GM10266 (cell line): ENCODE measurements at regions not wholly inside any gene's neighbourhood (a gene's known extent, or its start where the extent isn't known, plus 50 kb on each side); places are given as distances from the start of the nearest gene placed in this dataset.

Experiments used
- DNase-seq: peaks from one replicate; pipeline ENCODE4 v3.0.0; 2012; ENCODE audit errors: extremely low spot score
- CTCF ChIP-seq: IDR thresholded peaks from 2 replicates; pipeline ENCODE4 v1.5.1; 2012; ENCODE audit warnings: mild to moderate bottlenecking, low read depth; ENCODE audit not compliant: control insufficient read depth, insufficient read depth; ENCODE audit errors: missing control alignments

- no peak for TF ChIP-seq CTCF
- DNase-seq = no peak
These were observed 261.5 kb upstream of the RPL38 start for GRCh38 chr17:73941919-73942530.

GRCh38 chr17:73942703-73943415 is 260.6 kb upstream of the RPL38 start:
- DNase-seq = no peak
- no peak for TF ChIP-seq CTCF

- no peak for TF ChIP-seq CTCF
These were observed 259.9 kb upstream of the RPL38 start for GRCh38 chr17:73943416-73944110.

GRCh38 chr17:73944366-73944765 is 259.1 kb upstream of the RPL38 start:
- TF ChIP-seq CTCF = no peak
- DNase-seq = no peak

More at GRCh38 chr17:73943416-73944110, 259.9 kb upstream of the RPL38 start:
- DNase-seq = no peak

GRCh38 chr17:73947281-73947965 is 256.1 kb upstream of the RPL38 start:
- no peak for DNase-seq
- TF ChIP-seq CTCF = no peak

- TF ChIP-seq CTCF = no peak
- no peak for DNase-seq
These were observed 255.5 kb upstream of the RPL38 start for GRCh38 chr17:73947966-73948355.
